Fibroblast of skin of back (primary cell): ENCODE measurements at regions not wholly inside any gene's neighbourhood (a gene's known extent, or its start where the extent isn't known, plus 50 kb on each side); places are given as distances from the start of the nearest gene placed in this dataset.

Source experiments
- DNase-seq: peaks from one replicate; pipeline ENCODE4 v3.0.0-alpha.2; 2013

DNA sequence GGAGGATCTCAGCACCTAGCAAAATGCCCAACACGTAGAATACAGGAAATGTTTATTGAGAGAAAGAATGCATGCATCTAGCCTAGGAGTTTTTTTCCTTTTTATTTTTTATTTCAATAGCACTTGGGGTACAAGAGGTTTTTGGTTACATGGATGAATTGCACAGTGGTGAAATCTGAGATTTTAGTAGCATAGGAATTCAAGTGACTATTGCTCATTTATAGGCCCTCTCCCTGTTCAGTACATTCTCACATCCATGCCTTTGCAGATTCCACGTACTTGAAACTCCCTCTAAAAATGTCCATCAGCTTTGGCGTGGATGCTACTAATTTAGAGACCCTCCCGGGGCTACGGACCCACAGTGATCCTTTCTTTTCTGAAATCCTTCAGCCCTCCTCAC is 61.7 kb upstream of the PIAS1 start:
- no peak for DNase-seq

DNA sequence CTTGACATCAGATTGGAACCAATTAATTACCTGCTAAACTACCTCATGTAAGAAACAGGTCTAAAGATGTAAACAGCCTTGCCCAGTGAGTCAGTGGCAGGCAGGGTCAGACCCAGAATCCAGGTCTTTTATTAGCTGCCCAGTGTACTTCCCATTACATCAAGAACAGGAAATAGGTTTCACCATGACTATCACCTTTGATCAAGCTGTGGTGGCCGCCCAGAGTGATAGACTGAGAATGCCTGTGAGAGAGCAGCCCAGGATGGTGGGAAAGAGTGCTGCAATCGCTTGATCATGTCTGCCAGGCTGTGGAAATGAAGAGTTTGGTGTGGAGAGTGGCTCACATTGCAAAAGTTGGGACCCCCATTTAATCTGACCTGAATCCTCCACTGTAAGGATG is 61.3 kb upstream of the PIAS1 start:
- DNase-seq: no peak

GRCh38 chr15:67997996-67998395 is 56.1 kb upstream of the PIAS1 start:
- DNase-seq: peak; percentile 65

- peak; percentile 47 for DNase-seq
Observed at GRCh38 chr15:67998599-67999133, 55.4 kb upstream of the PIAS1 start.

- no peak for DNase-seq
Observed at GRCh38 chr15:67999320-68000100, 54.6 kb upstream of the PIAS1 start.

- no peak for DNase-seq
Observed at GRCh38 chr15:68000754-68001153, 53.4 kb upstream of the PIAS1 start.

DNA sequence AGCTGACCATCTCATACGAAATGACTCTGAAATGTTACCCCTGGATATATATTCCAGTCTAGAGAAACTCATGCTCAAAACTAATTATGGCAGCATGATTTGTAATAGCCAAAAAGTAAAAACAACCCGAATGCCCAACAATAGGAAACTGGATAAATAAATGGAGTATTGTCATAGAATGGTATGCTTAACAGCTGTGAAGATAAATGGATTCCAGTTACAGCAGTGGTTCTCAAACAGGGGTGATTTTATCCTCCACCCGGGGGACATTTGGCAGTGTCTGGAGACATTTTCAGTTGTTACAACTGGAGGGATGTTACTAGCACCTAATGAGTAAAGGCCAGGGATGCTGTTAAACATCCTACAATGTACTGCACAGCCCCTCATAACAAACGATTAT is 52.3 kb upstream of the PIAS1 start:
- DNase-seq: no peak

DNA sequence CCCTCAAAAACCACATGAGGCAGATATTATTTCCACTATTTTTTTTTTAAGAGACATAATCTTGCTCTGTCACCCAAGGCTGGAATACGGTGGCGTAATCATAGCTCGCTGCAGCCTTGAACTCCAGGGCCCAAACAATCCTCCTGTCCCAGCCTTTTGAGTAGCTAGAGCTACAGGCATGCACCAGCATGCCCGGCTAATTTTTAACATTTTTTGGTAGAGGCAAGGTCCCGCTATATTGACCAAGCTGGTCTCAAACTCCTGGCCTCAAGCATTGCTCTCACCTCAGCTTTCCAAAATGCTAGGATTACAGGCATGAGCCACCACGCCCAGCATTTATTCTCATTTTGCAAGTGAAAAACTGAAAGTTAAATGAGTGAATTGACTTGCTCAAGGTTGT is 50.8 kb upstream of the PIAS1 start:
- DNase-seq: no peak
